ENCODE measurements at regions not wholly inside any gene's neighbourhood (a gene's known extent, or its start where the extent isn't known, plus 50 kb on each side); places are given as distances from the start of the nearest gene placed in this dataset.

GRCh38 chr1:81582467-81582986, 218.2 kb upstream of the ADGRL2 start:
- Mint-ChIP-seq H3K4me1 (no peaks in the 10 kb centered on the region), H3K4me3 (no peak overlapping the region), H3K36me3 (ENCODE audit: insufficient read depth) (no peaks in the 10 kb centered on the region), H3K27ac (ENCODE audit: low read depth) (no peak overlapping the region), H3K27me3 (no peaks in the 10 kb centered on the region), H3K9me3 (peaks cover 13% of the 10 kb centered on the region)
- ATAC-seq (replicated peaks; ENCODE audit: extremely low read depth, poor library complexity, severe bottlenecking) (no peak), DNase-seq (ENCODE audit: low spot score in 2 of 2) (no peak)

GRCh38 chr1:81578867-81579266, 221.9 kb upstream of the ADGRL2 start:
- Mint-ChIP-seq H3K4me1 (no peaks in the 10 kb centered on the region), H3K27me3 (no peaks in the 10 kb centered on the region), H3K9me3 (peaks cover 18% of the 10 kb centered on the region), H3K36me3 (ENCODE audit: insufficient read depth) (peaks cover 2% of the 10 kb centered on the region), H3K27ac (ENCODE audit: low read depth) (no peak overlapping the region), H3K4me3 (no peak overlapping the region)
- no peak for DNase-seq (ENCODE audit: low spot score in 2 of 2)
- ATAC-seq (replicated peaks; ENCODE audit: extremely low read depth, poor library complexity, severe bottlenecking), result no peak

GRCh38 chr1:81577004-81577697, 223.6 kb upstream of the ADGRL2 start:
- no peak for DNase-seq (ENCODE audit: low spot score in 2 of 2)
- ATAC-seq (replicated peaks; ENCODE audit: extremely low read depth, poor library complexity, severe bottlenecking), result no peak
- no peak overlapping the region for H3K4me3 Mint-ChIP-seq
- H3K27ac Mint-ChIP-seq (ENCODE audit: low read depth), result no peak overlapping the region
- H3K9me3 Mint-ChIP-seq, result peaks cover 23% of the 10 kb centered on the region
- H3K27me3 Mint-ChIP-seq, result no peaks in the 10 kb centered on the region
- H3K36me3 Mint-ChIP-seq (ENCODE audit: insufficient read depth), result peaks cover 2% of the 10 kb centered on the region
- no peaks in the 10 kb centered on the region for H3K4me1 Mint-ChIP-seq

DNA sequence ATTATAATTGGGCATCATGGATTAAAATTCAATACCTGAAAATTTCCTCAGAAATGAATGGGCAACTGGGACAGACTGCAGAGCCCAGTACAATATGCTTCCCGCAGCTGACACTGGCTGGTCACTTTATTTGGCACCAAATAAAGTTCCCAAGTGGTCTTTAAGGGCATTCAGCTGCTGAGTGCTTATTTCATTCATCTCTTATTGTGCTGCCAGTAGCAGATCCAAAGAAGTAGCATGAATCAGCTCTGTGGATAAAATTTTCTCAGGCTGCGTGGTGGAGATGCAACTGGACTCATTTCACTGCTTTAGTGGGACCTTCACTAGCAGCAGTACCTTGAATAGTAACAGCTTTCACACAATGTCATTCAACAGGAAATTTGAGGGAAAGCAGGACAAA, 226.3 kb upstream of the ADGRL2 start:
- DNase-seq (ENCODE audit: low spot score in 2 of 2) (no peak), ATAC-seq (replicated peaks; ENCODE audit: extremely low read depth, poor library complexity, severe bottlenecking) (no peak)
- no peaks in the 10 kb centered on the region for H3K27me3 Mint-ChIP-seq
- peaks cover 17% of the 10 kb centered on the region for H3K9me3 Mint-ChIP-seq
- no peak overlapping the region for H3K4me3 Mint-ChIP-seq
- H3K36me3 Mint-ChIP-seq (ENCODE audit: insufficient read depth), result peaks cover 2% of the 10 kb centered on the region
- H3K4me1 Mint-ChIP-seq, result no peaks in the 10 kb centered on the region
- H3K27ac Mint-ChIP-seq (ENCODE audit: low read depth), result no peak overlapping the region

- DNase-seq (ENCODE audit: low spot score in 2 of 2) (no peak), ATAC-seq (replicated peaks; ENCODE audit: extremely low read depth, poor library complexity, severe bottlenecking) (no peak)
- H3K4me3 Mint-ChIP-seq, result no peak overlapping the region
- no peaks in the 10 kb centered on the region for H3K4me1 Mint-ChIP-seq
- H3K27ac Mint-ChIP-seq (ENCODE audit: low read depth), result no peak overlapping the region
- no peaks in the 10 kb centered on the region for H3K27me3 Mint-ChIP-seq
- peaks cover 2% of the 10 kb centered on the region for H3K36me3 Mint-ChIP-seq (ENCODE audit: insufficient read depth)
- peaks cover 17% of the 10 kb centered on the region for H3K9me3 Mint-ChIP-seq
Observed at GRCh38 chr1:81573458-81573857, 227.3 kb upstream of the ADGRL2 start.

- ATAC-seq (replicated peaks; ENCODE audit: extremely low read depth, poor library complexity, severe bottlenecking), result no peak
- Mint-ChIP-seq H3K4me3 (no peak overlapping the region), H3K27ac (ENCODE audit: low read depth) (no peak overlapping the region), H3K4me1 (no peaks in the 10 kb centered on the region), H3K9me3 (peaks cover 12% of the 10 kb centered on the region), H3K27me3 (no peaks in the 10 kb centered on the region), H3K36me3 (ENCODE audit: insufficient read depth) (peaks cover 2% of the 10 kb centered on the region)
- DNase-seq (ENCODE audit: low spot score in 2 of 2), result no peak
Observed at GRCh38 chr1:81571946-81572345, 228.8 kb upstream of the ADGRL2 start.

- H3K27ac Mint-ChIP-seq (ENCODE audit: low read depth), result no peak overlapping the region
- no peaks in the 10 kb centered on the region for H3K27me3 Mint-ChIP-seq
- no peaks in the 10 kb centered on the region for H3K4me1 Mint-ChIP-seq
- H3K9me3 Mint-ChIP-seq, result peaks cover 6% of the 10 kb centered on the region
- ATAC-seq (replicated peaks; ENCODE audit: extremely low read depth, poor library complexity, severe bottlenecking) (no peak), DNase-seq (ENCODE audit: low spot score in 2 of 2) (no peak)
- H3K36me3 Mint-ChIP-seq (ENCODE audit: insufficient read depth), result no peaks in the 10 kb centered on the region
- no peak overlapping the region for H3K4me3 Mint-ChIP-seq
Observed at GRCh38 chr1:81569761-81570160, 231.0 kb upstream of the ADGRL2 start.

- Mint-ChIP-seq H3K27me3 (no peaks in the 10 kb centered on the region), H3K4me1 (no peaks in the 10 kb centered on the region), H3K4me3 (no peak overlapping the region), H3K36me3 (ENCODE audit: insufficient read depth) (no peaks in the 10 kb centered on the region), H3K9me3 (no peaks in the 10 kb centered on the region), H3K27ac (ENCODE audit: low read depth) (no peak overlapping the region)
- DNase-seq (ENCODE audit: low spot score in 2 of 2) (no peak), ATAC-seq (replicated peaks; ENCODE audit: extremely low read depth, poor library complexity, severe bottlenecking) (no peak)
Observed at GRCh38 chr1:81563632-81564031, 237.1 kb upstream of the ADGRL2 start.

DNA sequence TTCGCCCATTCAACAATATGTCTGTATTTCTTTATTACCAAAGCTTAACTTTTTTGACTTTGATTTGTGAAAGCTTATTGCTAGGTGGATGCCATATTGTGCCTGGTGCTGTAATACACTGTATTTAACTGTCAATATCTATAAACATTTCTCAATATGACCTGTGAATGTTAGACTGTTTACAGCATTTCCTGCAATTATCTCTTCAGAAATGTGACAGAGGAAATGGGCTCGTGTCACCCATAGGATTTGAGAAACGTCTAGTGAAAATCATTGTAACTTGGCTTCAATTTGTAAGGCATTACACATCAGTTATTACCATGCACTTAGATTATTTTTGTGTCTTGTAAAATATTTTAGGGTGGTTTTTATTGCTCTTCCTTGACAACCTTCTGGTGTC, 237.8 kb upstream of the ADGRL2 start:
- DNase-seq (ENCODE audit: low spot score in 2 of 2) (no peak), ATAC-seq (replicated peaks; ENCODE audit: extremely low read depth, poor library complexity, severe bottlenecking) (no peak)
- Mint-ChIP-seq H3K4me1 (no peaks in the 10 kb centered on the region), H3K9me3 (no peaks in the 10 kb centered on the region), H3K4me3 (no peak overlapping the region), H3K27ac (ENCODE audit: low read depth) (no peak overlapping the region), H3K36me3 (ENCODE audit: insufficient read depth) (no peaks in the 10 kb centered on the region), H3K27me3 (no peaks in the 10 kb centered on the region)

- no peaks in the 10 kb centered on the region for H3K36me3 Mint-ChIP-seq (ENCODE audit: insufficient read depth)
- no peaks in the 10 kb centered on the region for H3K4me1 Mint-ChIP-seq
- H3K9me3 Mint-ChIP-seq, result peaks cover 10% of the 10 kb centered on the region
- DNase-seq (ENCODE audit: low spot score in 2 of 2) (no peak), ATAC-seq (replicated peaks; ENCODE audit: extremely low read depth, poor library complexity, severe bottlenecking) (no peak)
- H3K27ac Mint-ChIP-seq (ENCODE audit: low read depth), result no peak overlapping the region
- no peak overlapping the region for H3K4me3 Mint-ChIP-seq
- no peaks in the 10 kb centered on the region for H3K27me3 Mint-ChIP-seq
Observed at GRCh38 chr1:81560629-81561028, 240.1 kb upstream of the ADGRL2 start.

GRCh38 chr1:81559662-81560350, 240.9 kb upstream of the ADGRL2 start:
- Mint-ChIP-seq H3K4me3 (no peak overlapping the region), H3K27me3 (no peaks in the 10 kb centered on the region), H3K36me3 (ENCODE audit: insufficient read depth) (no peaks in the 10 kb centered on the region), H3K4me1 (no peaks in the 10 kb centered on the region), H3K27ac (ENCODE audit: low read depth) (no peak overlapping the region), H3K9me3 (peaks cover 13% of the 10 kb centered on the region)
- DNase-seq (ENCODE audit: low spot score in 2 of 2) (no peak), ATAC-seq (replicated peaks; ENCODE audit: extremely low read depth, poor library complexity, severe bottlenecking) (no peak)

DNA sequence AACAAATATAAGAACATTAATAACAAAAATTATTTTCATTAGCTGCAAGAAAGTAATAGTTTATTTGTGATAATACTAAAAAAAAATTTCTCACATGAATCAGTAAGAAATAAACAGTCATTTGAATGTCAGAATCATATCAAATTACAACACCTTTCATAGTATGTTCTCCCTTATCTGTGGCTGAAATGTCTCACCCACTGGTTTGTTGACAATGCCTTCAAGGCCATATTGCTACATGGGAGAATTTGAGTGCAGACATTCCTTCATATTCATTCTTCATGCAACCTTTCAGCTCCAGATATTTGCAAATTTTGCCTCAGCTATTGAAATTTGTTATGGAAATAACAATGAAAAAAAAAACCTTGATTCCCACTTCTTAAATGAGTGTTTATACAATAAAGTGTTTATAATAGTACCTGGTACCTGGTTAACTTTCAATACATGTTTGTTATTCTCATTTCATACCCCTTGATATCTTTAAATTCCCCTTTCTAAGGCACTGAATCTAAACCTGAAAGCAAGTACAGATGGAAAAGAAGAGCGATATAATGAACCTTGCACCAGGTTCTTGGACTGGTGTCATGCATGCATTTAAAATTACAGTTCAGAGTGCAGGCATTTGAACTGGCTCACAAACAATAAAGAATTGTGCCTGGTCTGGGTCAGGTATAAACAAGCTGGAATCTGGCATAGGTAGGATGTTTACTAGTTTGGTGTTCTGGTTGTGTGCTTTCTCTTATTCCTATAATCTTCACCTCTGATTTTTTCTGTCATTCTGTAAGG, 242.2 kb upstream of the ADGRL2 start:
- no peak overlapping the region for H3K27ac Mint-ChIP-seq (ENCODE audit: low read depth)
- no peak overlapping the region for H3K4me3 Mint-ChIP-seq
- no peaks in the 10 kb centered on the region for H3K36me3 Mint-ChIP-seq (ENCODE audit: insufficient read depth)
- H3K27me3 Mint-ChIP-seq, result no peaks in the 10 kb centered on the region
- H3K9me3 Mint-ChIP-seq, result peaks cover 17% of the 10 kb centered on the region
- no peak for ATAC-seq (replicated peaks; ENCODE audit: extremely low read depth, poor library complexity, severe bottlenecking)
- no peaks in the 10 kb centered on the region for H3K4me1 Mint-ChIP-seq
- no peak for DNase-seq (ENCODE audit: low spot score in 2 of 2)

All from central memory CD8-positive, alpha-beta T cell (primary cell).